ENCODE measurements at regions not wholly inside any gene's neighbourhood (a gene's known extent, or its start where the extent isn't known, plus 50 kb on each side); places are given as distances from the start of the nearest gene placed in this dataset.

DNA sequence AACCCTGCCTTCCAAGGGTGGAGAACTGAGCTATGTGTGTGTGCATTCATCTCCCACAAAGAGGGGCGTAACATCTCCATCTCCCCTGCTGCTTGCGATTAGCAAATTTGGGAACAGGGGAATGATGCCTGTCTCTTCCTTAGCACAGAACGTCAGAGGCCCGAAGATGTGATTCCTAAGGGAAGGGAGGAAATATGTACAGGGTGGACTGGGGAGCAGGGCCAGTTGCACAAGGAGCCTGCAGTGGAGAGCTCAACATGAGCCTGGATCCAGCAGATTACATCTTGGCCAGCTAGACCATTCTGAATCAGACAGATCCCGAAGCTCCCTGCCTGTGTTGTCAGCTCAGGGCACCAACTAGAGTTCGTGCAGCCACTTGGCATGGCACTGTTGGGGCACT lies 118.1 kb downstream of the NGF start:
- no peaks in the 10 kb centered on the region for H3K9me3 ChIP-seq (ENCODE audit: control insufficient read depth, insufficient read depth, low read length)
- no peaks in the 10 kb centered on the region for H3K4me1 ChIP-seq (ENCODE audit: control insufficient read depth, insufficient read depth, low read length)
- H3K4me3 ChIP-seq (ENCODE audit: low read depth, low read length): no peak overlapping the region
- 55% methylated on average over 5 of the region's 6 CpGs for WGBS (ENCODE audit: insufficient coverage)
- DNase-seq (ENCODE audit: low read depth in 4 of 6, low spot score in 6 of 6): no peak
- no peak overlapping the region for H3K27ac ChIP-seq (ENCODE audit: low read depth, low read length)
- no peaks in the 10 kb centered on the region for H3K36me3 ChIP-seq (ENCODE audit: control insufficient read depth, insufficient read depth, low read length)
- H3K27me3 ChIP-seq (ENCODE audit: control insufficient read depth, insufficient read depth, low read length): no peaks in the 10 kb centered on the region

DNA sequence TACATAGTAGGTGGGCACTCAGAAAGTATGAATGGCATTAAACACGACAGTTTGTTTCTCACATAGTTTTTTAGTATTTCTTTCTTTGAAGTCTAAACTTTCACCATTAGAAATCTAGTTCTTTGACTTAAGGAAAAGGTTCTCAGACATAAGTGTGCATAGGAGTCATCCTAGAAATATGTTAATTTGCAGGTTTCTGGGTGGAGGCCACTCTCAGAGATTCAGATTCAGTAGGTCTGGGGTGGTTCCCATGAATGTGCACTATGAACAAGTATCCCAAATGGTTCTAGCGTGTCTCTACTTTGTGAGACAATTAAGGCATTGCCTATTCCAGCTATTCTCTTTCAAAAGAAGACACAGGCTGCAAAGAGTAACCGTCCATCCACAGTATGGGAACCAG lies 119.3 kb downstream of the NGF start:
- Histone ChIP-seq H3K9me3 (ENCODE audit: control insufficient read depth, insufficient read depth, low read length) (no peaks in the 10 kb centered on the region), H3K27me3 (ENCODE audit: control insufficient read depth, insufficient read depth, low read length) (no peaks in the 10 kb centered on the region)
- 83% methylated on average over 2 of the region's 3 CpGs for WGBS (ENCODE audit: insufficient coverage)

DNA sequence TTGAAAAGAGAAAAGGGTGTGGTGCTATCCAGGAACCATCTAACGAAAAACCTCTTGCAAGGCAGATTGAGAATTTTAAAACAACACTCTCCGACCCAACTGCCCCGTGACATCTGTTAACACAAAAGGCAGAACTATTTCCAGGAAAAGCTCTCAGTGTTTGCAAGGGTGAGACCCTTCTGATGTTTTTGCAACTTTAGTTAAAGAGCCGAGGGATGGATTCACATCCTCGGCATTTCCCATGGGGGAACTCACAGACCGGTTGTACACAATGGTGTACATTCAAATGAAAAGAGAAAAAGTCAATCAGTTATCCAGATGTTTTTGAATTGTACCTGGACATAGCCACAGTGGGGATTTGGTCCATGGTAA lies 120.0 kb downstream of the NGF start:
- no peaks in the 10 kb centered on the region for H3K9me3 ChIP-seq (ENCODE audit: control insufficient read depth, insufficient read depth, low read length)
- no peaks in the 10 kb centered on the region for H3K27me3 ChIP-seq (ENCODE audit: control insufficient read depth, insufficient read depth, low read length)
- no peaks in the 10 kb centered on the region for H3K4me1 ChIP-seq (ENCODE audit: control insufficient read depth, insufficient read depth, low read length)
- H3K27ac ChIP-seq (ENCODE audit: low read depth, low read length): no peak overlapping the region
- no peaks in the 10 kb centered on the region for H3K36me3 ChIP-seq (ENCODE audit: control insufficient read depth, insufficient read depth, low read length)
- peak in 1 of 6 donors; percentile 41 for DNase-seq (ENCODE audit: low read depth in 4 of 6, low spot score in 6 of 6)
- H3K4me3 ChIP-seq (ENCODE audit: low read depth, low read length): no peak overlapping the region
- 82% methylated on average over 5 of the region's 6 CpGs for WGBS (ENCODE audit: insufficient coverage)

More for the DNA sequence above, 119.3 kb downstream of the NGF start:
- no peaks in the 10 kb centered on the region for H3K36me3 ChIP-seq (ENCODE audit: control insufficient read depth, insufficient read depth, low read length)
- no peak for DNase-seq (ENCODE audit: low read depth in 4 of 6, low spot score in 6 of 6)
- no peaks in the 10 kb centered on the region for H3K4me1 ChIP-seq (ENCODE audit: control insufficient read depth, insufficient read depth, low read length)
- H3K4me3 ChIP-seq (ENCODE audit: low read depth, low read length): no peak overlapping the region
- peak overlapping the region; percentile 8 for H3K27ac ChIP-seq (ENCODE audit: low read depth, low read length)

DNA sequence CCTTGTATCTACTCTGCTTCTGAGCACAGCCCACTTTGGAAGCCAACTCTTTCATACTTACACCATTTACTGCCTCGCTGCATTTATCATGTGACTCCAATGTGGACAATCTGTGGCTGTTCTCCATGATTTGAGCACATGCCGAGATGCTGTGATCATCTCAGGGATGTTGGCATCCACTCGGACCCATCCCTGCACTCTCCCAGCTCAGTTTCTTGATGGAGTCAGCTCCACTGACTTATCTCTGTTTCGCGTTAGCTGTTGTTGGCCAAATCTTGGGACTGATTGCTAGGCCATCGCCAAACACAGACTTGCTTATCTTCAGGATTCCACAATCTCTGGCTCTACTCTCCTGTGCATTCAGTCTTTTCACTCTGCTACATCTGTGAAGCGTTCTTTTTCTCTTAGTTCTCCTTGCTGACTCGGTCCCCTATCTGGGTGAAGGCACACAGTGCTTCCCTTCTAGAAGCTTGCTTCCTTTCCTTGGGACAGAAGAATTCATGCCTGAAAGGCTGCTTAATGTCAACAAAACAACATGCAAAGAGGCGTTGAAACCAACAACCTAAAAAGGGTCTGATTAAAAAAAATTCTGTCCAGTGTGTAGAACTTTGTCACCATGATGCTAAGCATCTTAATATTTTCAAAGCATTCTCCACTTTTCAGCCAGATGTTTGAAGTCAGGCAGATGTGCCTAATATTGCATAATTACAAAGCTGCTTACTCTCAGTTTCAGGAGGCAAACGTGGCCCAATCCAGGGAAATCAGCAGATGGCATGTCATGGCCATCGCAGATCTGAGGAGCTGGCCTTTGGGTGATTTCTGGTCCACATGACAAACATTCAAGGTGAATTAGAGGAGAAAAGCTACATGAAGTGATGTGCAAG lies 120.7 kb downstream of the NGF start:
- Histone ChIP-seq H3K4me3 (ENCODE audit: low read depth, low read length) (no peak overlapping the region), H3K36me3 (ENCODE audit: control insufficient read depth, insufficient read depth, low read length) (no peaks in the 10 kb centered on the region), H3K9me3 (ENCODE audit: control insufficient read depth, insufficient read depth, low read length) (no peaks in the 10 kb centered on the region), H3K27ac (ENCODE audit: low read depth, low read length) (peak overlapping the region; percentile 54), H3K27me3 (ENCODE audit: control insufficient read depth, insufficient read depth, low read length) (no peaks in the 10 kb centered on the region), H3K4me1 (ENCODE audit: control insufficient read depth, insufficient read depth, low read length) (no peaks in the 10 kb centered on the region)
- DNase-seq (ENCODE audit: low read depth in 4 of 6, low spot score in 6 of 6): no peak
- WGBS (ENCODE audit: insufficient coverage): 84% methylated on average over 11 of the region's 11 CpGs

DNA sequence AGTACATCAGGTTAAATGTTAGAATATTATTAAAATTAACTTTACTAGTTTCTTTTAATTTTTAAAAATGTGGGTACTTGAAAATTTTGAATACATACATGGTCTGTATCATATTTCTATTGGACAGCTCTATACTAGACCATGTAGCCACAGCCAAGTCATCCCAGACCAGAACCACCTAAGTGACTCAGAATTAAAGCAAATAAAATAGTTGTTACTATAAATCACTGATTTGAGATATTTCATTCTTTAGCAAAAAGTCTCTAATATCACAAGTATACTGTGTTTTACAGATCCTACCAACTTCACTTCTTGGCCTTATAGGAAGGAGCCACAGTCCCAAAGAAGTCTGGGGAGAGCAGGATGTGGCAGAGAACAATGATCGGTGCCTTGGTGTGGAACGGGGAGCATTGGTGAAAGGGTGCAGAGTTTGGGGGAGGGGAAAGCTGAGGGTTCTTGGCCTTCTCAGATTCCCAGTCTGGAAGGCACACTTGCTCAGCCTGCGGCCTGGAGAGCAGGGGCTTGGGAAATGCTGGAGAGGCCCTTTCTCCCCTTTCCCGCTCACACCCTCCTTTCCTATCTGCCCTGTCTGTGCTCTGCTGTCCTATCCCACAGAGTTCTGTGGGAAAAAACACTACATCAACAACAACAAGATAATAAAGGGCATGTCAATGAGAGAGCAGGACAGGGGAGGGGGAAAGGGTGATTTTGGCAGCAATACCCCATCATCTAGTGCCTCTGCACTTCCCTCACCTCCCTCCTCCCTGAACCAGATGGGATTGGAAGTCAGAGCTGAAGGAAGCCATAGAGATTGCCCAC lies 122.1 kb downstream of the NGF start:
- Histone ChIP-seq H3K36me3 (ENCODE audit: control insufficient read depth, insufficient read depth, low read length) (no peaks in the 10 kb centered on the region), H3K9me3 (ENCODE audit: control insufficient read depth, insufficient read depth, low read length) (no peaks in the 10 kb centered on the region), H3K4me1 (ENCODE audit: control insufficient read depth, insufficient read depth, low read length) (no peaks in the 10 kb centered on the region), H3K4me3 (ENCODE audit: low read depth, low read length) (no peak overlapping the region), H3K27ac (ENCODE audit: low read depth, low read length) (peak overlapping the region; percentile 40), H3K27me3 (ENCODE audit: control insufficient read depth, insufficient read depth, low read length) (no peaks in the 10 kb centered on the region)
- DNase-seq (ENCODE audit: low read depth in 4 of 6, low spot score in 6 of 6): no peak
- 90% methylated on average over 2 of the region's 4 CpGs for WGBS (ENCODE audit: insufficient coverage)

DNA sequence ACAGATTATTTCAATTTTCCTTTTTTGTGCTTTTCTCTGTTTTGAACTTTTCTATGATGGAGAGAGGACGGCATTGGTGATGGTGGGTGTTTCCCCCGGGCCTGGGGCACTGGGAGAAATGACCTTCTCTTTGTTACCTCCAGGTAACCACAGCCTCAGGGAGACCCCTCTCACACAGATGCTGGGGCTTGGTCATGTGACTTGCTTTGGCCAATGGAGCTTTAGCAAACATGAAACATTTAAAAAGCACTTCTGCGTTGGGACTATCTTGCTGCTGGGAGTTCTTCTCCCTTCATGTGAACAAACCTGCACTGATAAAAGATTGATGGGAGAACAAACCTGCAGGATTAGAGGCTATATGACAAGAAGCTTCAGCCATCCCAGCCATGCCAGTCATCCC lies 122.9 kb downstream of the NGF start:
- H3K27ac ChIP-seq (ENCODE audit: low read depth, low read length): no peak overlapping the region
- H3K27me3 ChIP-seq (ENCODE audit: control insufficient read depth, insufficient read depth, low read length): no peaks in the 10 kb centered on the region
- H3K4me3 ChIP-seq (ENCODE audit: low read depth, low read length): no peak overlapping the region
- DNase-seq (ENCODE audit: low read depth in 4 of 6, low spot score in 6 of 6): no peak
- no peaks in the 10 kb centered on the region for H3K4me1 ChIP-seq (ENCODE audit: control insufficient read depth, insufficient read depth, low read length)
- no peaks in the 10 kb centered on the region for H3K9me3 ChIP-seq (ENCODE audit: control insufficient read depth, insufficient read depth, low read length)
- WGBS (ENCODE audit: insufficient coverage): 100% methylated on average over 1 of the region's 3 CpGs
- no peaks in the 10 kb centered on the region for H3K36me3 ChIP-seq (ENCODE audit: control insufficient read depth, insufficient read depth, low read length)

DNA sequence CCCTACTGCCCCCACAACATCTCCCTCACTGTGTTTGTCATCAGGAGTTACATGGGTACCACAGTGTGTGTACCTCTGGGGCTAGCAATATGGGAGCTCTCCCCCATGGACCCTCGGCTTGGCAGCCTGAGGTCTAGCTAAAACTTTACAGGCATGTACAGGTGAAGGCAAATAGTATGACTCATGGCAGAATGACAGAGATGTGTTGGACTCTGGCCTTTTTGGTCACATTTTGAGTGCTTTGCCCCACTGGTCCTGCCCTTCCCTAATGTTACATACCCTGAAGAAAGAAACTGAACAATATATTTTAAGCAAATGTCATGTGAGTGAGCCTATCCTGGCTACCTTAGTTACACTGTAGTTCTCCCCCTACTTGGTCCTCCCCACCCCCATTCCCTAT lies 124.0 kb downstream of the NGF start:
- Histone ChIP-seq H3K27ac (ENCODE audit: low read depth, low read length) (no peak overlapping the region), H3K4me1 (ENCODE audit: control insufficient read depth, insufficient read depth, low read length) (no peaks in the 10 kb centered on the region), H3K36me3 (ENCODE audit: control insufficient read depth, insufficient read depth, low read length) (no peaks in the 10 kb centered on the region), H3K9me3 (ENCODE audit: control insufficient read depth, insufficient read depth, low read length) (no peaks in the 10 kb centered on the region), H3K27me3 (ENCODE audit: control insufficient read depth, insufficient read depth, low read length) (no peaks in the 10 kb centered on the region), H3K4me3 (ENCODE audit: low read depth, low read length) (no peak overlapping the region)
- WGBS (ENCODE audit: insufficient coverage): 100% methylated on average over 1 of the region's 1 CpG
- DNase-seq (ENCODE audit: low read depth in 4 of 6, low spot score in 6 of 6): no peak

DNA sequence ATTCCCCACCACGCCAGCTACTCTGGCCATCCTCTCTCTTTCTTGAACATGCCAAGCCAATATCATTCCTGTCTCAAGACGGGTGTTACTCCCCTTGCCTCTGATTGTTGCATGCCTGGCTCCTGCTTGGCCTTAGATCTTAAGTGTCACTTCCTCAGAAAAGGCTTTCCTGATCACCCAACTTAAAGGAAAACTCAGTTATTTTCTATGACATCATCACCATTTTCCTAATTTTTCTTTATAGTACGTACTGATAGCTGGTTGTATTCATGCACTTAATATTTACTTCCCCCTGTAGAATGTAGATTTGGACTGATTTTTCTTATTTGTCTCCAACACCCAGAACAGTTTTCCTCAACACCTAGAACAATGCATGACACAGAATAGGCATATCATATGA lies 123.8 kb upstream of the TSPAN2 start:
- no peaks in the 10 kb centered on the region for H3K36me3 ChIP-seq (ENCODE audit: control insufficient read depth, insufficient read depth, low read length)
- H3K4me3 ChIP-seq (ENCODE audit: low read depth, low read length): no peak overlapping the region
- no peak for DNase-seq (ENCODE audit: low read depth in 4 of 6, low spot score in 6 of 6)
- no peaks in the 10 kb centered on the region for H3K27me3 ChIP-seq (ENCODE audit: control insufficient read depth, insufficient read depth, low read length)
- no peaks in the 10 kb centered on the region for H3K4me1 ChIP-seq (ENCODE audit: control insufficient read depth, insufficient read depth, low read length)
- no peaks in the 10 kb centered on the region for H3K9me3 ChIP-seq (ENCODE audit: control insufficient read depth, insufficient read depth, low read length)
- WGBS (ENCODE audit: insufficient coverage): 77% methylated on average over 2 of the region's 3 CpGs
- no peak overlapping the region for H3K27ac ChIP-seq (ENCODE audit: low read depth, low read length)

DNA sequence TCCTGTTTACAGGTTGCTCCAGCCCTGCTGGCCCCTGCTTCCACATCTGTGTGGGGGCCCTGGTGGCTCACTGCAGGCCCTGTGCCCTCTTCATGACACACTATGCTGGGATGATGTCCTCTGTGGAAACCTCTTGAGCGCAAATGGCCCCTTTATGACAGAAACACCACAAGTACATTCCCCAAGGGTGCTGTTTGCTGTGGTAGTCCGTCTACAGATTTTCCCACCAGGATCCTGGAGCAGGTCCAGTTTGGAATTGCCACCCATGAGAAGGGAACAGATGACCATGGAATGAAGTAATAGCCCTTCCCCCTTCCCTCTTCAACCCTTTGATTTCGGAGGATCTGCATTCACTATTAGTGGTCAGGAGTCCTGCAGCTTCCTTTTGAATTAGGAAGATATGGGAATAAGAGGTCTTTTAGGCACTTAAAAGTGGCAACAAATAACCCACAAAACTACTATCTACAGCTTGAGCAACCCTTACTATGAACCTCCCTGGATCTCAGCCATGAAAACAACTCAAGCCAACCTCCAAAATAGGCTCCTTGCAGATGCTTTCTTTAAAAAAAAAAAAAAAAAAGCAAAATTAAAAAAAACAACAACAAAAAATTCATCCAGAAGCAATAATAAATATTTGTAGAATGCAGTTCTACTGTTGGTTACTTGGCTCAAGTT lies 121.9 kb upstream of the TSPAN2 start:
- H3K27ac ChIP-seq (ENCODE audit: low read depth, low read length): no peak overlapping the region
- H3K9me3 ChIP-seq (ENCODE audit: control insufficient read depth, insufficient read depth, low read length): no peaks in the 10 kb centered on the region
- H3K4me1 ChIP-seq (ENCODE audit: control insufficient read depth, insufficient read depth, low read length): no peaks in the 10 kb centered on the region
- no peak overlapping the region for H3K4me3 ChIP-seq (ENCODE audit: low read depth, low read length)
- H3K36me3 ChIP-seq (ENCODE audit: control insufficient read depth, insufficient read depth, low read length): no peaks in the 10 kb centered on the region
- WGBS (ENCODE audit: insufficient coverage): no CpG with 5 or more reads among the region's 3 CpGs
- no peaks in the 10 kb centered on the region for H3K27me3 ChIP-seq (ENCODE audit: control insufficient read depth, insufficient read depth, low read length)
- DNase-seq (ENCODE audit: low read depth in 4 of 6, low spot score in 6 of 6): no peak
